Suprapubic skin (tissue), 4 donors: ENCODE measurements at regions not wholly inside any gene's neighbourhood (a gene's known extent, or its start where the extent isn't known, plus 50 kb on each side); places are given as distances from the start of the nearest gene placed in this dataset.

Source experiments
- DNase-seq, 2 donors: peaks; one replicate each; pipeline ENCODE4 v3.0.0-alpha.2; 2019; ENCODE audit warnings: low spot score in 2 of 2
- H3K27ac ChIP-seq: fragments of 200-600 bp; sonication (generic); one replicate; pipeline ENCODE4 v1.5.1; 2019
- H3K27me3 ChIP-seq: fragments of 200-600 bp; sonication (generic); one replicate; pipeline ENCODE4 v1.5.1; 2019
- H3K36me3 ChIP-seq: fragments of 200-600 bp; sonication (generic); one replicate; pipeline ENCODE4 v1.5.1; 2019
- H3K4me1 ChIP-seq: fragments of 200-600 bp; sonication (generic); one replicate; pipeline ENCODE4 v1.5.1; 2019
- H3K4me3 ChIP-seq: fragments of 200-600 bp; sonication (generic); one replicate; pipeline ENCODE4 v1.5.1; 2019; ENCODE audit warnings: mild to moderate bottlenecking
- H3K9me3 ChIP-seq: fragments of 200-600 bp; sonication (generic); one replicate; pipeline ENCODE4 v1.5.1; 2019
- CTCF ChIP-seq, 2 donors: fragments of 200-600 bp in 1 of 2; fragments of 450-650 bp in 1 of 2; sonication (generic) in 1 of 2; IDR thresholded peaks; one replicate each; pipeline ENCODE4 v1.5.1; 2016 to 2019; ENCODE audit warnings: antibody characterized with exemption in 2 of 2, mild to moderate bottlenecking in 1 of 2, moderate library complexity in 1 of 2
- EP300 ChIP-seq: sonication (generic); formaldehyde crosslinking; IDR thresholded peaks from one replicate; pipeline ENCODE4 v1.6.1; 2017; ENCODE audit warnings: antibody characterized with exemption
- POLR2A ChIP-seq, 2 donors: fragments of 450-650 bp; IDR thresholded peaks; one replicate each; pipeline ENCODE4 v1.6.1; 2017; ENCODE audit warnings: antibody characterized with exemption in 2 of 2, mild to moderate bottlenecking in 2 of 2, moderate library complexity in 2 of 2
- POLR2AphosphoS5 ChIP-seq, 3 donors: sonication (generic); formaldehyde crosslinking; IDR thresholded peaks; one replicate each; pipeline ENCODE4 v1.6.1; 2017; ENCODE audit warnings: antibody characterized with exemption in 3 of 3
- WGBS: methylation state at CpG from one replicate; pipeline ENCODE4 v1.1.5; 2018; 5-methylcytosine and 5-hydroxymethylcytosine counted together

DNA sequence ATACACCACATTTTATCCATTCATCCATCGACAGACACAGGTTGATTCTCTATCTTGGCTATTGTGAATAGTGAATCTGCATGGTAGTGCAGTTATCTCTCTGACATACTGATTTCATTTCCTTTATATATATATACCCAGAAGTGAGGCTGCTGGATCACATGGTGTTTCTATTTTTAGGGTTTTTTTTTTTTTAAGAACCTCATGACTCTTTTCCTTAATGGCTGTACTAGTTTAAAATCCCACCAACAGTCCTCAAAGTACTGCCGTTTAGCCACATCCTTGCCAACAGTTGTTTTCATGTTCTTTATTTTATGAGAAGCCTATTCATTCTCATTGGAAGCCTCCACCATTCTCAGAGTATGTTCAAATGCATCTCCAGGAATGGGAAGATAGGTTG, 258.7 kb upstream of the SNX7 start:
- no peaks in the 10 kb centered on the region for H3K27me3 ChIP-seq
- TF ChIP-seq EP300 (no peak), POLR2A (IDR thresholded peaks at IDR 0.05) (no peak), POLR2AphosphoS5 (IDR thresholded peaks at IDR 0.05) (no peak), CTCF (IDR thresholded peaks at IDR 0.05) (no peak)
- H3K27ac ChIP-seq: no peak overlapping the region
- no peaks in the 10 kb centered on the region for H3K4me1 ChIP-seq
- WGBS: 53% methylated on average over 2 of the region's 2 CpGs
- H3K4me3 ChIP-seq: no peak overlapping the region
- DNase-seq: no peak
- H3K9me3 ChIP-seq: no peaks in the 10 kb centered on the region
- no peaks in the 10 kb centered on the region for H3K36me3 ChIP-seq

DNA sequence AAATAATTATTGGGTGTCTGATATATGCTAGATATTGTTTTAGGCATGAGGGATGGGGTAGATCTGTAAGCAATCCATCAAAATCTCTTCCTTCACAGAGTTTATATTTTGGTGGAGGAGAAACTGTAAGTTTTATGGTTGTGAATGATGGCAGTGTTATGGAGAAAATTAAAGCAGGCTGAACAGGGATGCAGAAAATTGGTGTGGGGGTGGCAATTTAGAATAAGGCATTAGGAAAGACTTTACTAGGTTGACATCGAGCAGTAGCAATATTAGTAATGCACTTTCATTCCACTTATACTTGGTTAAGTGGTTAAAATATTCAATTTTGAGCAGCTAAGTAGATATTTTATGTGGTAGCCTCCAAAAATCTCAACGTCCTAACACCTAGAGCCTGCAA, 261.1 kb upstream of the SNX7 start:
- no peak for DNase-seq
- Histone ChIP-seq H3K4me1 (no peaks in the 10 kb centered on the region), H3K27ac (no peak overlapping the region), H3K9me3 (no peaks in the 10 kb centered on the region), H3K27me3 (no peaks in the 10 kb centered on the region), H3K4me3 (no peak overlapping the region), H3K36me3 (no peaks in the 10 kb centered on the region)
- TF ChIP-seq POLR2A (IDR thresholded peaks at IDR 0.05): no peak
- no peak for TF ChIP-seq CTCF (IDR thresholded peaks at IDR 0.05)
- 87% methylated on average over 2 of the region's 2 CpGs for WGBS

- H3K4me1 ChIP-seq: no peaks in the 10 kb centered on the region
- no peaks in the 10 kb centered on the region for H3K36me3 ChIP-seq
- H3K27ac ChIP-seq: no peak overlapping the region
- no peak overlapping the region for H3K4me3 ChIP-seq
- H3K27me3 ChIP-seq: no peaks in the 10 kb centered on the region
- TF ChIP-seq POLR2AphosphoS5 (IDR thresholded peaks at IDR 0.05) (no peak), POLR2A (IDR thresholded peaks at IDR 0.05) (no peak), CTCF (IDR thresholded peaks at IDR 0.05) (no peak), EP300 (no peak)
- 88% methylated on average over 1 of the region's 1 CpG for WGBS
- no peaks in the 10 kb centered on the region for H3K9me3 ChIP-seq
- no peak for DNase-seq
Observed at GRCh38 chr1:98399218-98399617, 262.3 kb upstream of the SNX7 start.

- Histone ChIP-seq H3K4me1 (no peaks in the 10 kb centered on the region), H3K36me3 (no peaks in the 10 kb centered on the region), H3K9me3 (no peaks in the 10 kb centered on the region), H3K27me3 (no peaks in the 10 kb centered on the region), H3K4me3 (no peak overlapping the region), H3K27ac (no peak overlapping the region)
- 15% methylated on average over 2 of the region's 2 CpGs for WGBS
- TF ChIP-seq POLR2AphosphoS5 (IDR thresholded peaks at IDR 0.05) (no peak), CTCF (IDR thresholded peaks at IDR 0.05) (no peak), EP300 (no peak), POLR2A (IDR thresholded peaks at IDR 0.05) (no peak)
- DNase-seq: no peak
Observed at GRCh38 chr1:98398649-98399048, 262.9 kb upstream of the SNX7 start.

DNA sequence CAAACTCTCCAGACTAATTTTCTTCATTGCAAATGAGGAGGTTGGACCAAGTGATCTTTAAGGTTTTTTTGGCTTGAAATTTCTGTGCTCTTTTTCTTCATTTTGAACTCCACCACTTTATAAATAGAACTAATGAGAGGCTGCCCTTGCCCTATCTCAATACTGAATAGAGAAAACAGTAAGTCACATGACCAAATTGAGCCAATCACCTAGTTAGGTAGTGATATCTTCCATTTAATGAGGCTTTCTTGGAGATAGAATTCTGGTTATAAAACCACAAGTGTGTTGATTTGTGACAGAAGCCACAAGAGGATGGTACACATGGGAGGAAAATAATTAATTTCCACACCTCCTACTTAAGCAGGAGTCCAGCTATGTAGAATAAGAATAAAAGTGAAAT, 263.4 kb upstream of the SNX7 start:
- no peak for DNase-seq
- H3K4me3 ChIP-seq: no peak overlapping the region
- no peak overlapping the region for H3K27ac ChIP-seq
- H3K27me3 ChIP-seq: no peaks in the 10 kb centered on the region
- TF ChIP-seq CTCF (IDR thresholded peaks at IDR 0.05) (no peak), POLR2AphosphoS5 (IDR thresholded peaks at IDR 0.05) (no peak), POLR2A (IDR thresholded peaks at IDR 0.05) (no peak), EP300 (no peak)
- H3K36me3 ChIP-seq: no peaks in the 10 kb centered on the region
- no peaks in the 10 kb centered on the region for H3K9me3 ChIP-seq
- no peaks in the 10 kb centered on the region for H3K4me1 ChIP-seq
